Neural cell (in vitro differentiated cells): ENCODE measurements at regions not wholly inside any gene's neighbourhood (a gene's known extent, or its start where the extent isn't known, plus 50 kb on each side); places are given as distances from the start of the nearest gene placed in this dataset.

Source experiments
- H2AFZ ChIP-seq: fragments of 200-600, 300-800 bp; sonication (generic), shearing (Covaris generic); 2 replicates; pipeline ENCODE4 v1.6.0; 2014; ENCODE audit warnings: low read depth, mild to moderate bottlenecking, antibody characterized with exemption, low read length, moderate library complexity
- H3F3A ChIP-seq: fragments of 200-600 bp; shearing (Covaris generic); 2 replicates; pipeline ENCODE4 v1.6.1; 2016; ENCODE audit warnings: mild to moderate bottlenecking, moderate library complexity, mixed read lengths, antibody characterized with exemption, low read length; ENCODE audit not compliant: insufficient read depth, poor library complexity, severe bottlenecking
- H3K27ac ChIP-seq: fragments of 200-600, 300-800 bp; sonication (generic), shearing (Covaris generic); 2 replicates; pipeline ENCODE4 v1.5.1; 2014; ENCODE audit warnings: mild to moderate bottlenecking, low read length, moderate library complexity
- H3K27me3 ChIP-seq: fragments of 300-800, 200-600 bp; sonication (generic), shearing (Covaris generic); 2 replicates; pipeline ENCODE4 v1.6.0; 2014; ENCODE audit warnings: mild to moderate bottlenecking, low read depth, low read length, moderate library complexity; ENCODE audit not compliant: insufficient read depth
- H3K36me3 ChIP-seq: fragments of 300-800, 200-600 bp; sonication (generic), shearing (Covaris generic); 2 replicates; pipeline ENCODE4 v1.5.1; 2014; ENCODE audit warnings: mild to moderate bottlenecking, antibody characterized with exemption, low read length, moderate library complexity; ENCODE audit not compliant: insufficient read depth
- H3K4me2 ChIP-seq: fragments of 300-800, 200-600 bp; sonication (generic), shearing (Covaris generic); 2 replicates; pipeline ENCODE4 v1.6.0; 2014; ENCODE audit warnings: mild to moderate bottlenecking, low read length
- H3K4me3 ChIP-seq: fragments of 300-800, 200-600 bp; sonication (generic), shearing (Covaris generic); 2 replicates; pipeline ENCODE4 v1.5.1; 2014; ENCODE audit warnings: mild to moderate bottlenecking, low read length, moderate library complexity
- H3K79me2 ChIP-seq: fragments of 200-600 bp; shearing (Covaris generic); replicated peaks from 2 replicates; pipeline ENCODE4 v1.6.0; 2014; ENCODE audit warnings: mild to moderate bottlenecking, low read length, moderate library complexity; ENCODE audit not compliant: insufficient read depth
- H3K9ac ChIP-seq: fragments of 300-800, 200-600 bp; sonication (generic), shearing (Covaris generic); 2 replicates; pipeline ENCODE4 v1.6.1; 2016; ENCODE audit warnings: mild to moderate bottlenecking, low read length, mixed read lengths
- H3K9me2 ChIP-seq: fragments of 200-600 bp; shearing (Covaris generic); 2 replicates; pipeline ENCODE4 v1.6.1; 2016; ENCODE audit warnings: mild to moderate bottlenecking, low read length, mixed read lengths; ENCODE audit not compliant: insufficient read depth
- H3K9me3 ChIP-seq: fragments of 200-600, 300-800 bp; sonication (generic), shearing (Covaris generic); 2 replicates; pipeline ENCODE4 v1.6.1; 2016; ENCODE audit warnings: mild to moderate bottlenecking, mixed run types, low read length, moderate library complexity, mixed read lengths
- H4K20me1 ChIP-seq: fragments of 200-600 bp; shearing (Covaris generic); 2 replicates; pipeline ENCODE4 v1.6.1; 2016; ENCODE audit warnings: mild to moderate bottlenecking, mixed run types; ENCODE audit not compliant: insufficient read depth
- EP300 ChIP-seq: fragments of 450-650 bp; conservative IDR thresholded peaks from 2 replicates; pipeline ENCODE4 v1.6.1; 2014; ENCODE audit warnings: antibody characterized with exemption, mild to moderate bottlenecking, moderate library complexity; ENCODE audit not compliant: poor library complexity, severe bottlenecking
- EZH2 ChIP-seq: fragments of 200-600, 300-800 bp; shearing (Covaris generic), sonication (generic); IDR thresholded peaks from 2 replicates; pipeline ENCODE4 v1.6.1; 2014; ENCODE audit warnings: antibody characterized with exemption, low read length, borderline replicate concordance, mild to moderate bottlenecking; ENCODE audit not compliant: insufficient read depth, poor library complexity, severe bottlenecking
- MXI1 ChIP-seq: fragments of 450-650 bp; conservative IDR thresholded peaks from 2 replicates; pipeline ENCODE4 v1.6.1; 2014; ENCODE audit warnings: antibody characterized with exemption, mild to moderate bottlenecking; ENCODE audit not compliant: poor library complexity, severe bottlenecking
- POLR2AphosphoS5 ChIP-seq: IDR thresholded peaks from 2 replicates; pipeline ENCODE4 v1.6.1; 2012
- RAD21 ChIP-seq: fragments of 450-650 bp; conservative IDR thresholded peaks from 2 replicates; pipeline ENCODE4 v1.6.1; 2014; ENCODE audit warnings: antibody characterized with exemption, mild to moderate bottlenecking, moderate library complexity
- SMC3 ChIP-seq: fragments of 450-650 bp; conservative IDR thresholded peaks from 2 replicates; pipeline ENCODE4 v1.6.1; 2014; ENCODE audit warnings: antibody characterized with exemption, mild to moderate bottlenecking, moderate library complexity; ENCODE audit not compliant: poor library complexity
- TAF1 ChIP-seq: IDR thresholded peaks from 2 replicates; pipeline ENCODE4 v1.6.1; 2012; ENCODE audit warnings: low read depth
- TF ChIP-seq, protein P1 (sequence below): IDR thresholded peaks from 2 replicates; pipeline ENCODE4 v1.6.1; 2012; ENCODE audit warnings: borderline replicate concordance
- TF ChIP-seq, protein P2 (sequence below): fragments of 450-650 bp; IDR thresholded peaks from 2 replicates; pipeline ENCODE4 v1.5.1; 2014; ENCODE audit warnings: antibody characterized with exemption, mild to moderate bottlenecking, moderate library complexity; ENCODE audit not compliant: poor library complexity, severe bottlenecking

DNA sequence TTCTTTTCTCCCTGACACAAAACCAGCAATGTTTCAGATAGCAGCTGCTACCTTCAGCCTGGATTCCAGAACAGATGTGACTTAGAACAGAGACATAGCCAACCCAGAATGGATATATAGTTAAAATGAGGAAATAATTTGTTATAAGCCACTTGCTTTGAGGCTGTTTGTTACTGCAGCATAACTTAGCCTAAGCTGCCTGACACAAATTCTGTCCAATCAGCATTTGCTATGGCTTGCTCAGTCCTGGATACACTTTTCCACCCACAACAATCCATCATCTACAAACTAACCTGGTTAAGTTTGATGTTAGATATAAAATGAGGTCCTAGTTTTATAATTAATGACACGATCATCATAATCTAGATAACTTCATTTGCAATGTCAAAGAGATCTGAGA, 480.4 kb downstream of the NR4A2 start:
- Histone ChIP-seq H4K20me1 (no peaks in the 10 kb centered on the region), H3K9me3 (no peaks in the 10 kb centered on the region), H3K4me2 (no peak overlapping the region), H3K9me2 (no peaks in the 10 kb centered on the region), H2AFZ (no peak overlapping the region), H3K27ac (no peak overlapping the region), H3K4me3 (no peak overlapping the region), H3F3A (no peaks in the 10 kb centered on the region), H3K36me3 (no peaks in the 10 kb centered on the region), H3K79me2 (no peaks in the 10 kb centered on the region), H3K9ac (no peak overlapping the region), H3K27me3 (no peaks in the 10 kb centered on the region)
- no peak for TF ChIP-seq POLR2AphosphoS5
- no peak for TF ChIP-seq EP300
- TF ChIP-seq, protein P1, sequence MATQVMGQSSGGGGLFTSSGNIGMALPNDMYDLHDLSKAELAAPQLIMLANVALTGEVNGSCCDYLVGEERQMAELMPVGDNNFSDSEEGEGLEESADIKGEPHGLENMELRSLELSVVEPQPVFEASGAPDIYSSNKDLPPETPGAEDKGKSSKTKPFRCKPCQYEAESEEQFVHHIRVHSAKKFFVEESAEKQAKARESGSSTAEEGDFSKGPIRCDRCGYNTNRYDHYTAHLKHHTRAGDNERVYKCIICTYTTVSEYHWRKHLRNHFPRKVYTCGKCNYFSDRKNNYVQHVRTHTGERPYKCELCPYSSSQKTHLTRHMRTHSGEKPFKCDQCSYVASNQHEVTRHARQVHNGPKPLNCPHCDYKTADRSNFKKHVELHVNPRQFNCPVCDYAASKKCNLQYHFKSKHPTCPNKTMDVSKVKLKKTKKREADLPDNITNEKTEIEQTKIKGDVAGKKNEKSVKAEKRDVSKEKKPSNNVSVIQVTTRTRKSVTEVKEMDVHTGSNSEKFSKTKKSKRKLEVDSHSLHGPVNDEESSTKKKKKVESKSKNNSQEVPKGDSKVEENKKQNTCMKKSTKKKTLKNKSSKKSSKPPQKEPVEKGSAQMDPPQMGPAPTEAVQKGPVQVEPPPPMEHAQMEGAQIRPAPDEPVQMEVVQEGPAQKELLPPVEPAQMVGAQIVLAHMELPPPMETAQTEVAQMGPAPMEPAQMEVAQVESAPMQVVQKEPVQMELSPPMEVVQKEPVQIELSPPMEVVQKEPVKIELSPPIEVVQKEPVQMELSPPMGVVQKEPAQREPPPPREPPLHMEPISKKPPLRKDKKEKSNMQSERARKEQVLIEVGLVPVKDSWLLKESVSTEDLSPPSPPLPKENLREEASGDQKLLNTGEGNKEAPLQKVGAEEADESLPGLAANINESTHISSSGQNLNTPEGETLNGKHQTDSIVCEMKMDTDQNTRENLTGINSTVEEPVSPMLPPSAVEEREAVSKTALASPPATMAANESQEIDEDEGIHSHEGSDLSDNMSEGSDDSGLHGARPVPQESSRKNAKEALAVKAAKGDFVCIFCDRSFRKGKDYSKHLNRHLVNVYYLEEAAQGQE, result no peak
- TF ChIP-seq TAF1, result no peak
- TF ChIP-seq SMC3, result no peak

DNA sequence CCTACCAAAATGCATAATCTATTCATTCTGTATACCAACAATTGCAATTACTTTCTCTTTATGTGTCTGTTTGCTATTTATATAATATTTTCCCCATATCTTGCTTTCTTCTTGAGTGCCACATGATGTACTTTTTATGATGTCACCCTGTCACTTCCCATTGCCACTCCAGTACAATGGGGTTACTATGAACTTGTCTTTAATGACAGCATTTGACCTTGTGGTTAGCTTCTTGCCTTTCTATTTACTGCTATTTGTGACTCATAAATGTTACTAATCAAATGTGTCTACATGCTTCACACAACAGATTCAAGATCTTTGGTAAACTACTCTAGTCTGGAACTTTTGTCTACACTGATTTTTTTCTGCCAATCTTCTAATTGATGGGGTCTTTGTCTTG, 486.3 kb downstream of the NR4A2 start:
- H4K20me1 ChIP-seq, result no peaks in the 10 kb centered on the region
- peaks cover 3% of the 10 kb centered on the region for H3F3A ChIP-seq
- no peaks in the 10 kb centered on the region for H3K79me2 ChIP-seq
- H2AFZ ChIP-seq, result no peak overlapping the region
- no peak overlapping the region for H3K4me2 ChIP-seq
- H3K4me3 ChIP-seq, result no peak overlapping the region
- no peak overlapping the region for H3K9ac ChIP-seq
- H3K9me2 ChIP-seq, result no peaks in the 10 kb centered on the region
- H3K27me3 ChIP-seq, result no peaks in the 10 kb centered on the region
- no peaks in the 10 kb centered on the region for H3K36me3 ChIP-seq
- H3K9me3 ChIP-seq, result no peaks in the 10 kb centered on the region
- TF ChIP-seq, protein P2, sequence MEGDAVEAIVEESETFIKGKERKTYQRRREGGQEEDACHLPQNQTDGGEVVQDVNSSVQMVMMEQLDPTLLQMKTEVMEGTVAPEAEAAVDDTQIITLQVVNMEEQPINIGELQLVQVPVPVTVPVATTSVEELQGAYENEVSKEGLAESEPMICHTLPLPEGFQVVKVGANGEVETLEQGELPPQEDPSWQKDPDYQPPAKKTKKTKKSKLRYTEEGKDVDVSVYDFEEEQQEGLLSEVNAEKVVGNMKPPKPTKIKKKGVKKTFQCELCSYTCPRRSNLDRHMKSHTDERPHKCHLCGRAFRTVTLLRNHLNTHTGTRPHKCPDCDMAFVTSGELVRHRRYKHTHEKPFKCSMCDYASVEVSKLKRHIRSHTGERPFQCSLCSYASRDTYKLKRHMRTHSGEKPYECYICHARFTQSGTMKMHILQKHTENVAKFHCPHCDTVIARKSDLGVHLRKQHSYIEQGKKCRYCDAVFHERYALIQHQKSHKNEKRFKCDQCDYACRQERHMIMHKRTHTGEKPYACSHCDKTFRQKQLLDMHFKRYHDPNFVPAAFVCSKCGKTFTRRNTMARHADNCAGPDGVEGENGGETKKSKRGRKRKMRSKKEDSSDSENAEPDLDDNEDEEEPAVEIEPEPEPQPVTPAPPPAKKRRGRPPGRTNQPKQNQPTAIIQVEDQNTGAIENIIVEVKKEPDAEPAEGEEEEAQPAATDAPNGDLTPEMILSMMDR, result no peak
- no peak for TF ChIP-seq TAF1
- TF ChIP-seq MXI1, result no peak
- TF ChIP-seq EP300, result no peak
- no peak for TF ChIP-seq RAD21
- no peak for TF ChIP-seq SMC3
- TF ChIP-seq EZH2, result no peak
- TF ChIP-seq POLR2AphosphoS5, result no peak
- TF ChIP-seq, protein P1, result no peak
- H3K27ac ChIP-seq, result no peak overlapping the region
